HG02973 (cell line): ENCODE measurements at regions not wholly inside any gene's neighbourhood (a gene's known extent, or its start where the extent isn't known, plus 50 kb on each side); places are given as distances from the start of the nearest gene placed in this dataset.
"Not testable (repeated sequence)": the region's sequence is repeated elsewhere in the genome, so short reads cannot be mapped to it uniquely, and the experiment has no call there.

Experiments
- ATAC-seq: cut with Tn5 transposase; IDR thresholded peaks from one replicate; pipeline ENCODE4 v1.9.1; 2021; ENCODE audit warnings: moderate library complexity; ENCODE audit not compliant: unreplicated experiment

GRCh38 chr10:23643111-23643780 is 204.4 kb downstream of the OTUD1 start:
- no peak for ATAC-seq

DNA sequence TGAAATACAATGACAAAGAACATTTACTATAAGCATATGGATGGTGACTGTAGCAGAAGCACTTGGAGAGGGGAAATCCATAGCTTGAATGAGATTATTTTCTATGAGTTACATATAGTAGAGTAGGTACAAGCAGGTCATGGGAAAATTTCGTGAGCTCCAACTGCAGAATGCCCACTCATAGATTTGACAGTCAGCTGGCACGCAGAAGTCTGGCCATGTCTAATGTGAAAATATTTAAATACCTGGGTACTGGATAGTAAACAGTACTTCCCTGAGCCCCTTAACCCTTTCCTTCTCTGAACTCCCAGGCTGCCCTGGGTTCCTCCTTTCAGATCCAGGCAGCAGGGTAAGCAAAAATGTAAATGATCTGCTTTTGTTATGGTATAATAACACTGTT is 209.7 kb downstream of the OTUD1 start:
- no peak for ATAC-seq

DNA sequence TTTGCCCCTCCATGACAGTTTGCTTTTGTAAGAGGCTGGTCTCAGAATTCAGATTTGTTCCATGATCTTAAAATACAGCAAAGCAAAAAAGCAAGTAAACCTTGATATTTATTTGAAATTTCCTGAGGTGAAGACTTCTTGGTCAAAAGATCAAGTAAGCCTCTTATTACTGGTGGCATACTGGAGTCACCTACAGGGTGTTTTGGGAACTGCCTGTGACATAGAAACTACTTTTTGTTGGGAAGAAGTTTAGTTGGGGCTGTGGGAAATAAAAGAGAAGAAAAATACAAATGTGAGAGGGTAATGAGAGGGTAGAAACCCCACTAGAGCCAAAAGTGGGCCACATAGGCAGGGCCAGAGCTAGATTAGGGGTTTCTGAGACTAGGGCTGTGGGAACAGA is 217.9 kb downstream of the OTUD1 start:
- ATAC-seq, result no peak

- no peak for ATAC-seq
These were observed 218.8 kb downstream of the OTUD1 start for GRCh38 chr10:23657677-23658076.

DNA sequence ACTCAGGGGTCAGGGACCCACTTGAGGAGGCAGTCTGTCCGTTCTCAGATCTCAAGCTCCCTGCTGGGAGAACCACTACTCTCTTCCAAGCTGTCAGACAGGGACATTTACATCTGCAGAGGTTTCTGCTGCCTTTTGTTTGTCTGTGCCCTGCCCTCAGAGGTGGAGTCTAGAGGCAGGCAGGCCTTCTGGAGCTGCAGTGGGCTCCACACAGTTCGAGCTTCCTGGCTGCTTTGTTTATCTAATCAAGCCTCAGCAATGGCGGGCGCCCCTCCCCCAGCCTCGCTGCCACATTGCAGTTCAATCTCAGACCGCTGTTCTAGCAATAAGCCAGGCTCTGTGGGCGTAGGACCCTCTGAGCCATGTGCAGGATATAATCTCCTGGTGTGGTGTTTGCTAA is 233.0 kb downstream of the OTUD1 start:
- not testable (repeated sequence) for ATAC-seq

GRCh38 chr10:23675585-23675984 is 236.7 kb downstream of the OTUD1 start:
- no peak for ATAC-seq

DNA sequence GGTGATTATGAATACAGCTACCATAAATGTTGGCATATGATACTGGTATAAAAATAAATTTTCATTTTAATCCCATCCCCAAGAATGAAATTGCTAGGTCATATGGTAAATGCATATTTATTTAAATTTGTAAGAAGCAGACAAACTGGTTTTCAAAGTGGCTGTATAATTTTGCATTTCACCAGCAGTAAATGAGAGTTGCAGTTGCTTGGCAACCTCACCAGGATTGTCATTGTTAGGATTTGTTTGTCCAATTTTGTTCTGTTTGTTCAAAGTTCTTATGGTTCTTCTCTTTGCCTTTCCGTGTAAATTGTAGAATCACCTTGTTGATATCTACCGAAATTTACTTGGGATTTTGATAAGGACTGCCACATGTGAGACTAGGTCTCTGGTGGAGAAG is 237.4 kb downstream of the OTUD1 start:
- no peak for ATAC-seq

- ATAC-seq, result no peak
These were observed 247.8 kb downstream of the OTUD1 start for GRCh38 chr10:23686722-23687121.

DNA sequence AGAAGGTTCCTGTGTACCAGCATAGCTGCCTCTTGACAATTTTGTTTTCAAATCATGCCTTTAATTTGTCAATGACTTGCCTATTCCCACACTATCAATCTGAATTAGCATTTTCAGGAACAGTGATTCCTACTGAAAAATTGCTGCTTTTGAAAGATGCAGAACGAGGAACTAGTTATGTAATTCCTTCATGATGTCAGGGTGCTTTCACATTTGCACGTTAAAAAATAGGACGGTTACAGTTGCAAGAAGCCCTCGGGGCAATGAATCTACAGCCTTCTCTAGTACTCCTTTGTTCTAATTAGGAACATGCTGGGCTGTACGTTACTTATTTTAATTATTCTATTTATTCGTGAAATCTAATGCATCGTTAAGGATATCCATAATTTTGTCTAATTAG is 253.9 kb downstream of the OTUD1 start:
- no peak for ATAC-seq

DNA sequence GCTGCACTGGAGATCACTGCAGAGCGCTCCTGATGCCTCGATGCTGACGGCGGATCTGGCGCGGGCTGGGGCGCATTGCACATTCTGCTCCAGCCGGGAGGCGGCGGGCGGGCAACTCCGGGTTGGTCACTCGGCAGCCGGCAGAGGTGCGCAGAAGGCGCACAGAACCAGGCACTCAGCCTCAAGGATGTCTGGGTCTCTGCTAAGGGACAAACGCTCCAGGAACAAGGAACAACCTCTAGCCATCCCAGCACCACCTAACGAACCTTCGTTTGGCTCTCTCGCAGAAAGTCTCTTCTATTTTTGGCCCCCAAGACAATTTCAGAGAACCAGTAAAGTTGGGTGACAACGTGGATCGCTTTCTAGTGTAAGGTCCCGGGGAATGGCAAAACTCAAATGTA is 254.6 kb downstream of the OTUD1 start:
- ATAC-seq, result no peak

DNA sequence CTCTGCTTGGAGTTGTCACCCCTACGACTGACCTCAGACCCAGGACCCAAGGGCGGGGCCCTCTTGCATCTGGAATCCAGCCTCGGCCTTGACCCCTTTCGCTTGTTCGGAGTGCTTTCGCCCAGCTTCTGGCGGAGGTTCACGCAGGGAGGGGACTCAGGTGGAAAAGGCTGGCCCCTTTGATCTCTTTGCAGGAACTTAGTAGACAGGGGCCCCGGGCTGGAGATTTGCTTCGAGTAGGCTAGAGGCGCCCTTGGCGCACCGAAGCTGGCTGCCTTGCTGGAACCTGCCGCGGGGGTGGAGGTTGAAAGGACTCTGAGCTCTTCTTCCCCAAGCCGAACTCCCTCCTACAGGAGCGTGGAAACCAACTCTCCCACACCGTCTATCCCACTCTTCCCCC is 255.1 kb downstream of the OTUD1 start:
- ATAC-seq, result no peak

GRCh38 chr10:23694446-23694920 is 255.6 kb downstream of the OTUD1 start:
- no peak for ATAC-seq

DNA sequence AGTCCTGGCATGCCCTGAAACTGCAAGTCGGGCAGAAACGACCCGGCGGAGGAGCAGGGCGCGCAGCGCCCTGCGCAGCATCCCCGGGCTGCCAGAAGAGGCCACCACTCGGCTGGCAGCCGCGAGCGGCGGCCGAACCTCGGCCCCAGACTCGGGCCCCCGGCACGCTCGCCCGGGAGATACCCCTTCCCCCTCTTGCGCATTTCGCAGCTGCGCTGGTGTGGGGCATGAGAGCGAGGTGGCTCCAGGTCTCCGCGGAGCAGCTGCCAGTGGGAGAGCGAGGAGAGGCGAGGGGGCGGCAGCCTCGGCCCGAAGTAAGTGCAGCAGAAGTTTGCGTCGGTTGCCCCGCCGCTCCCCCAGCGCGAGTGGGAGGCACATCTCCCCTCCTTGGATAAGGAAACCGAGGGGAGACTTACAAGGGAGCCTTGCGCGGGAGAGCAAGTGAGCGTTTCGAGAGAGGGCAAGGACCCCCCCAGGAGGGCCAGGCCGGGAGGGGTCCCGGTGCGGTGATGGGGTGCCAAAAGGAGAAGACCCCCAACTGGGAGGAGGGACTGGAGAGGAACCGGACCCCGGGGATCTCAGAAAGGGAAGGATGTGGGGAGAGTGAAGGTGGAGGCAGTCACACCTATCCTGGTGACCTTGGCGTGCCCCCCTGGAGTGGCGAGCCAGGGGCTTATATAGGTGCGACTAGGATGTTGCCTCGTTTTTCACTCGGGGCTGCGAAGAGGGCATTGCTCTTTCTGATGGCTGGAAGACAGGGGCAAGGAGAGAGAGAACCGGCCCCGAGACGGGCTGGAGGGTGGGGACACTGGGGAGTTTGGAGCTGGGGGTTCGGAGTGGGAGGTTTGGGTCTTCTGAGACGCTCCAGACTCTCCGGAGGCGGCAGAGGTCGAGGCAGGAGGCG is 256.3 kb downstream of the OTUD1 start:
- no peak for ATAC-seq

DNA sequence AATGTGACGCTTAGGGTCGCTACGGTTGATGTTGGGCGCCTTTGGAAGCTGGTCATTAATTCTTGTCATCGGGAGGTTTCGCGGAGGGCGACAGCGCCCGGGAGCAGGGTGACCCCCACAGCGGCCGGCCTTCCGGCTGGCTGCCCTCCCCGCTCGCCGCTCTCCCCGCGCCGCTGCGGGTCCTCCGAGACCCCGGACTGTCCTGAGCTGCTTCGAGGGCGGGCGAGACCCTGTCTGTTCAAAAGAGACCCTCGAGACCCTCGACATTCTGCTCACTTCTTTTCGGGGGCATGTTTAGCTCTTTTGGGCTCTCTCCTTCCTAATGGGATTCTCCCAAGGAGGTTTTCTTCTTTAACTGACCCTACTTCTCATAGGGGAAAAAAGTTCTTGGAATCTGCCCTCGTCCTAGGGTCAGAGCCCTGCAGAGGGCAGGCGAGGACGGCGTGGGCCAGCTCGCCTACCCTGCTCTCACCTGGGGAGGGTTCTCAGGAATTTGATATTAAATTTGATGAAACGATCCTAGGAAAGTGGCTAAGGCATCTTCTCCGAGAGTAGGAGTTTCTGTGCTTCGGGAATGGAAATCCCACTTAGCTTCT is 257.0 kb downstream of the OTUD1 start:
- no peak for ATAC-seq

DNA sequence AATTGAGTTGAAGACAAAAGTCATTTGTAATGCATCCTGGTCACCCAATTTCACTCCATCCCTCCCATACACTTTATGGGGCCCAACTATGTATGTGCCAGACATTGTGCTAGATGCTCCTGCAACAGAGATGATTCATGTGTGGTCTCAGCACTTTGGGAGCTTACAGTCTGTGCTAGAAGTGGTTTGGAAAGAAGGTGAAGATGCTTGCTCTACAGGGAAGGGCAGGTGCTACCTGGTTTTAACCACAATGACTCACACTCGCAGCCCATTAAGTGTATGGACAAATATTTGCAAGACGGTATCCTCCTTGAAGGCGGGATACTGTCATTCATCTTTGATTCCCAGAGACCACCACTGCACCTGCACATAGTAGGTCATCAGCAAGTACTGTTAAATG is 257.6 kb downstream of the OTUD1 start:
- ATAC-seq, result no peak

DNA sequence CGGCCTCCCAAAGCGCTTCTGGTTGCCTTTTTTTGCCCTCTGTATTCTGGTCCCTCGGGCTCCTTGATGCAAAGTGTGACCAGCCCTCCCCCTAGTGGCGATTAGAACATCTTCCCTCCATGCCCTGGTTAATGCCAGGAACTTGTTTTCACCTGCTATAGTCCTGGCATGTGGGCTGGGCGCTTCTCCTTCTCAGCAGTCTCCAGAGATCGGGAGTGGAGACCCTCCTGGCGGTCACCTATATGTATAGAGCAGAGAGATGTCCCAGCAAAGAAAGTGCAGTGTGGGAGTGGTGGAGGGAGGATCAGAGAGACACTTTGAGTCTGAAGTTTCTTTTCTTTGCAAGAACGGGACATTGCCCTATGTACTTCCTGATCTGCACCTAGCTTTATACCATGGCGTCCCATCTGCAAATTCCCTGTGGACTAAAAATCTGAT is 264.1 kb downstream of the OTUD1 start:
- ATAC-seq, result peak; percentile 96

GRCh38 chr10:23715363-23715762 is 276.5 kb downstream of the OTUD1 start:
- ATAC-seq, result no peak

- ATAC-seq, result no peak
These were observed 279.0 kb downstream of the OTUD1 start for GRCh38 chr10:23717913-23718312.

GRCh38 chr10:23718946-23719345 is 280.1 kb downstream of the OTUD1 start:
- no peak for ATAC-seq

DNA sequence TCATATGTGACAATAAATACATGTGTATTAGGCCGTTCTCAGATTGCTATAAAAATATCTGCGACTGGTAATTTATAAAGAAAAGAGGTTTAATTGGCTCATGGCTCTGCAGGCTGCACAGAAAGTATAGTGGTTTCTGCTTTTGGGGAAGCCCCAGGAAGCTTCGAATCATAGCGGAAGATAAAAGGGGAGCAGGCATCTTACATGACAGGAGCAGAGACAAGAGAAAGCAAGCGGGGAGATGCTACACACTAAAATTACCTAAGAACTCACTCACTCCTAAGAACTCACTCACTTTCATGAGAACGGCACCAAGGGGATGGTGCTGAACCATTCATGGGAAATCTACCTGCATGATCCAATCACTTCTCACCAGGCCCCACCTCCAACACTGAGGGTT is 284.9 kb downstream of the OTUD1 start:
- ATAC-seq, result no peak

DNA sequence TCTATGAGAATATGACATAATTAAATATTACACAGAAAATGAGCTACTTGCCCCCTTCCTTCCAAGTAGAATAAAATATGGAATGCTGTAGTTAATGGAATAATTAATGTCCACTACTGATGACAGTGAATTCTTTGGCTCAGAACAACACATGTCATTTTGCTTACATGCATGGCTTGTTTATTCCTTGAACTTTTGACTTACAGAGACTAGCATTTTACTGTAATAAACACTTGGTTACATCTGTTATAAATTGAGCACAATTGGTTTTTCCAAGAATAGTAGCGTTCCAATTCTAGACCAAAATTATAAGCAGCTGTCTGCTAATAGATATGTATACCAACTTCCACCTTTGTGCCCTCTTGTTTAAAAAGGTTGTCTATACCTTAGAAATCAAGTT is 286.7 kb downstream of the OTUD1 start:
- ATAC-seq, result no peak

- peak; percentile 89 for ATAC-seq
These were observed 303.5 kb downstream of the OTUD1 start for GRCh38 chr10:23742368-23742767.
